Karpas-422 (cell line): ENCODE measurements at regions not wholly inside any gene's neighbourhood (a gene's known extent, or its start where the extent isn't known, plus 50 kb on each side); places are given as distances from the start of the nearest gene placed in this dataset.

ENCODE experiments used
- DNase-seq: peaks from one replicate; pipeline ENCODE4 v3.0.0-alpha.2; 2015
- H2AFZ ChIP-seq: fragments of 200-600 bp; sonication (generic); 2 replicates; pipeline ENCODE4 v1.6.1; 2014; ENCODE audit warnings: antibody characterized with exemption, low read length, mixed read lengths
- H3K27ac ChIP-seq: fragments of 200-600 bp; sonication (generic); 2 replicates; pipeline ENCODE4 v1.5.1; 2014; ENCODE audit warnings: mild to moderate bottlenecking, low read length, moderate library complexity
- H3K27me3 ChIP-seq: fragments of 200-600 bp; sonication (generic); 2 replicates; pipeline ENCODE4 v1.6.1; 2014; ENCODE audit warnings: low read length, mixed read lengths
- H3K36me3 ChIP-seq: fragments of 200-600 bp; sonication (generic); 2 replicates; pipeline ENCODE4 v1.6.1; 2014; ENCODE audit warnings: low read length, mixed read lengths; ENCODE audit not compliant: insufficient read depth
- H3K4me1 ChIP-seq: fragments of 200-600 bp; sonication (generic); 2 replicates; pipeline ENCODE4 v1.6.1; 2014; ENCODE audit warnings: mild to moderate bottlenecking, low read length, mixed read lengths
- H3K4me2 ChIP-seq: fragments of 200-600 bp; sonication (generic); 2 replicates; pipeline ENCODE4 v1.6.1; 2014; ENCODE audit warnings: low read length, low read depth, mild to moderate bottlenecking; ENCODE audit not compliant: poor library complexity, severe bottlenecking
- H3K4me3 ChIP-seq: fragments of 200-600 bp; sonication (generic); 2 replicates; pipeline ENCODE4 v1.5.1; 2014; ENCODE audit warnings: mild to moderate bottlenecking, antibody characterized with exemption, low read length, mixed read lengths
- H3K79me2 ChIP-seq: fragments of 200-600 bp; sonication (generic); 2 replicates; pipeline ENCODE4 v1.6.1; 2014; ENCODE audit warnings: mild to moderate bottlenecking, low read length, mixed read lengths
- H3K9ac ChIP-seq: fragments of 200-600 bp; sonication (generic); 2 replicates; pipeline ENCODE4 v1.6.0; 2014; ENCODE audit warnings: low read length
- H3K9me2 ChIP-seq: fragments of 200-600 bp; sonication (generic), shearing (Covaris generic); replicated peaks from 2 replicates; pipeline ENCODE4 v1.6.0; 2014; ENCODE audit warnings: mild to moderate bottlenecking, low read length, moderate library complexity; ENCODE audit not compliant: insufficient read depth
- H3K9me3 ChIP-seq: fragments of 300-700, 200-600 bp; sonication (generic); 2 replicates; pipeline ENCODE4 v1.6.1; 2014; ENCODE audit warnings: low read length, mixed read lengths
- H4K20me1 ChIP-seq: fragments of 200-600 bp; sonication (generic); 2 replicates; pipeline ENCODE4 v1.6.1; 2014; ENCODE audit warnings: mild to moderate bottlenecking, antibody characterized with exemption, low read length, low read depth; ENCODE audit not compliant: insufficient read depth

- no peaks in the 10 kb centered on the region for H3K4me1 ChIP-seq
Measured at GRCh38 chr10:120960725-120961124, 109.6 kb downstream of the WDR11 start.

GRCh38 chr10:120961795-120962755 is 110.9 kb downstream of the WDR11 start:
- Histone ChIP-seq H2AFZ (no peak overlapping the region), H3K4me3 (no peak overlapping the region), H3K36me3 (no peaks in the 10 kb centered on the region), H3K9me3 (no peaks in the 10 kb centered on the region), H3K27ac (no peak overlapping the region), H3K9ac (no peak overlapping the region), H3K4me2 (no peak overlapping the region), H3K27me3 (no peaks in the 10 kb centered on the region), H3K9me2 (no peaks in the 10 kb centered on the region), H3K79me2 (no peaks in the 10 kb centered on the region), H4K20me1 (no peaks in the 10 kb centered on the region), H3K4me1 (no peaks in the 10 kb centered on the region)
- DNase-seq = no peak

More at GRCh38 chr10:120960725-120961124, 109.6 kb downstream of the WDR11 start:
- H4K20me1 ChIP-seq = no peaks in the 10 kb centered on the region
- no peak overlapping the region for H2AFZ ChIP-seq
- no peak overlapping the region for H3K27ac ChIP-seq
- no peaks in the 10 kb centered on the region for H3K27me3 ChIP-seq
- no peaks in the 10 kb centered on the region for H3K79me2 ChIP-seq
- H3K36me3 ChIP-seq = no peaks in the 10 kb centered on the region
- H3K9me2 ChIP-seq = no peaks in the 10 kb centered on the region
- no peak overlapping the region for H3K9ac ChIP-seq
- H3K4me3 ChIP-seq = no peak overlapping the region
- no peak for DNase-seq
- H3K4me2 ChIP-seq = no peak overlapping the region
- no peaks in the 10 kb centered on the region for H3K9me3 ChIP-seq

DNA sequence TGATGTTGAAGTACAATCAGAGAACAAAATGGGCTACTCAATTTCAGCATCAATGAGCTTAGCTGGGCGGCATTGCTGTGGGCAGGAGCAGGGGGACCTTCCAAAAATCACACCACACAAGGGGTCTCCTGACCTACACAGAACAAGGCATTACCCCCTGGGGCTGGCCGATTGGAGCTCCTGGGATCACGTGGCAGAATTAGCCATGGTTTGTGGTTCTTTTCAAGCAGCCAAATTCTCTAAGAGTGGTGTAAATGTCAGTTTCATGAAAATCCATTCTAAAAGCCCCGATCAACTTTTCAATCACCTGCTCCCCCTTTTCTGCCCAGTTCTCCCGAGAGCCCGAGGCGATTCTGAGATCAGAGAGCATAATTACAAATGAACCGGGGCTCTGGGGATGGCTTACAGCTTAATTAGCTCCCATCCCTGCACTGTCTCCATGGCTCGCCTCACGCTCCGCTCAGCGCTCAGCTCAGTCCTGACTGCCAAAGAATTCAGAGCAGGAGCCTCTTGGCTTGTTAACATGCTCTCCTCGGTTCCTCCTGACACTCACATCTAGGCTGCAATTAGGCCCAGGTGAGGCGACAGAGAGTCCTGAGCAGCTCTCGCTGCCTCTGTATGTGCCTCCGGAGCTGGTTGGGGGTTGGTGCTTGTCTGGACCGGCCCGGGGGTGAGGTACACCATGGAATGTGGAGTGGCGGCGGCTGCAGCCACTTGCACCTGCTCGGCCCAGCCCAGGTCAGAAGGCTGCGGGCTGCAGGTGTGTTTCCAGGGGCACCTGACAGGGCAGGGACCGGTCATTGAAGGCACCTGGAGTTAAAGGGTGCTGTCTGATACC is 111.8 kb downstream of the WDR11 start:
- Histone ChIP-seq H3K27me3 (no peaks in the 10 kb centered on the region), H3K4me3 (no peak overlapping the region), H3K9ac (no peak overlapping the region), H4K20me1 (no peaks in the 10 kb centered on the region), H3K36me3 (no peaks in the 10 kb centered on the region), H2AFZ (no peak overlapping the region), H3K27ac (no peak overlapping the region), H3K79me2 (no peaks in the 10 kb centered on the region), H3K9me3 (no peaks in the 10 kb centered on the region), H3K4me2 (no peak overlapping the region), H3K4me1 (no peaks in the 10 kb centered on the region), H3K9me2 (no peaks in the 10 kb centered on the region)
- DNase-seq = no peak

GRCh38 chr10:120963594-120964220 is 112.5 kb downstream of the WDR11 start:
- Histone ChIP-seq H3K36me3 (no peaks in the 10 kb centered on the region), H3K27ac (no peak overlapping the region), H3K9ac (no peak overlapping the region), H3K79me2 (no peaks in the 10 kb centered on the region), H3K9me3 (no peaks in the 10 kb centered on the region), H2AFZ (no peak overlapping the region), H3K4me1 (no peaks in the 10 kb centered on the region), H4K20me1 (no peaks in the 10 kb centered on the region), H3K9me2 (no peaks in the 10 kb centered on the region), H3K27me3 (no peaks in the 10 kb centered on the region), H3K4me3 (no peak overlapping the region), H3K4me2 (no peak overlapping the region)
- DNase-seq = no peak

DNA sequence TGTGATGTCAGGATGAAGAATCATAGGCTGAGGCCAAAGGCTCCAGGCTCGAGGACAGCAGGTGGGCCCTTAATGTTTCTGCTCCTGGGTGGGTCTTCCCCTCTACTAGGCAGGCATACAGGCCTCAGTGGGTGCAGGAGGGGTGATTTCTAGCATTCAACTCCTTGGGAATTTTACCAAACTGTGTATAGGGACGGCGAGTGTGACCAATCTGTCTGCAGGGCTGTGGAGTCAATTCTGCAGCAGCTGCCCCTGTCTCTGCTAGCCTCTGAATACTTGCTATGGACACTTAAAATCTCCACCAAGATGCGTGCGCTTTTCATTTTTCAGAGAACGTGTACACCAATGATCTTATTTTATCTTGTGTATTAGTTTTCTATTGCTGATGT is 115.5 kb downstream of the WDR11 start:
- Histone ChIP-seq H3K79me2 (no peaks in the 10 kb centered on the region), H3K4me3 (no peak overlapping the region), H3K4me2 (no peak overlapping the region), H3K27ac (no peak overlapping the region), H3K9ac (no peak overlapping the region), H4K20me1 (no peaks in the 10 kb centered on the region), H3K9me3 (no peaks in the 10 kb centered on the region), H3K9me2 (no peaks in the 10 kb centered on the region), H3K36me3 (no peaks in the 10 kb centered on the region), H3K4me1 (no peaks in the 10 kb centered on the region), H2AFZ (no peak overlapping the region), H3K27me3 (no peaks in the 10 kb centered on the region)
- no peak for DNase-seq

- H3K9me3 ChIP-seq = 0 out of 2 replicates have a peak, but pooled peaks cover 3% of the 10 kb centered on the region
- H3K27me3 ChIP-seq = 0 out of 2 replicates have a peak, but pooled peaks cover 3% of the 10 kb centered on the region
- no peaks in the 10 kb centered on the region for H3K9me2 ChIP-seq
- H3K79me2 ChIP-seq = no peaks in the 10 kb centered on the region
- no peaks in the 10 kb centered on the region for H4K20me1 ChIP-seq
- H2AFZ ChIP-seq = no peak overlapping the region
- DNase-seq = peak; percentile 52
- H3K9ac ChIP-seq = no peak overlapping the region
- no peak overlapping the region for H3K4me2 ChIP-seq
- no peak overlapping the region for H3K27ac ChIP-seq
- H3K36me3 ChIP-seq = no peaks in the 10 kb centered on the region
- no peak overlapping the region for H3K4me3 ChIP-seq
- H3K4me1 ChIP-seq = no peaks in the 10 kb centered on the region
Measured at GRCh38 chr10:120969219-120969645, 118.1 kb downstream of the WDR11 start.

- Histone ChIP-seq H3K9me3 (0 out of 2 replicates have a peak, but pooled peaks cover 3% of the 10 kb centered on the region), H3K79me2 (no peaks in the 10 kb centered on the region), H3K36me3 (no peaks in the 10 kb centered on the region), H3K9ac (no peak overlapping the region), H3K4me2 (no peak overlapping the region), H3K4me1 (no peaks in the 10 kb centered on the region), H2AFZ (no peak overlapping the region), H3K27me3 (0 out of 2 replicates have a peak, but pooled peaks cover 3% of the 10 kb centered on the region), H3K9me2 (no peaks in the 10 kb centered on the region), H3K4me3 (no peak overlapping the region), H3K27ac (no peak overlapping the region), H4K20me1 (no peaks in the 10 kb centered on the region)
- no peak for DNase-seq
Measured at GRCh38 chr10:120970595-120971529, 119.7 kb downstream of the WDR11 start.
